OCI-LY1 (cell line): ENCODE measurements at regions not wholly inside any gene's neighbourhood (a gene's known extent, or its start where the extent isn't known, plus 50 kb on each side); places are given as distances from the start of the nearest gene placed in this dataset.

Experiments
- CTCF ChIP-seq: fragments of 200-600 bp; sonication (generic), shearing (Covaris generic); IDR thresholded peaks from 2 replicates; pipeline ENCODE4 v1.5.1; 2017; ENCODE audit warnings: mild to moderate bottlenecking, antibody characterized with exemption, low read length, moderate library complexity, mixed read lengths
- EZH2 ChIP-seq: fragments of 200-600 bp; sonication (generic), shearing (Covaris generic); IDR thresholded peaks from 2 replicates; pipeline ENCODE4 v1.8.0; 2017; ENCODE audit warnings: borderline replicate concordance, mixed run types, mild to moderate bottlenecking, antibody characterized with exemption, low read length, moderate library complexity, mixed read lengths

DNA sequence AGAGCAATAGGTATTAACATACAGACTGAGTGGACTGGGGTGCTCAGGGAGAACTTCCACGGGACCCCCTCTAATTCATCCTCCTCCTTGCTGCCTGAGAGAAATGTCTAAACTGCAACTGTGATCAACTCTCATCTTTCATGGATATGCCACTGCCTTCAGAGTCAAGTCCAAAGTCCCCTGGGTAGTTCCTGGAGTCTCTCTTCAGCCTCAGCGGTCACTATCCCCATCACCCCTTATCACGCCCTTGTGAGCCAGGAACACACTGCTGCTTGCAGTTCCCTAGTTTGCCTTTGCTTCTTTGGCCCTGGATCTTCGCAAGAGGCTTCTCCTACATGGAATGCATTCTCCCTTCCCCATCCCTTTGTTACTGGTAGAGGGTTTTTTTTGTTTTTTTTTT is 58.7 kb upstream of the AUTS2 start:
- no peak for TF ChIP-seq CTCF
- no peak for TF ChIP-seq EZH2
